T-helper 9 cell (primary cell): ENCODE measurements at regions not wholly inside any gene's neighbourhood (a gene's known extent, or its start where the extent isn't known, plus 50 kb on each side); places are given as distances from the start of the nearest gene placed in this dataset.

Experiments
- DNase-seq: peaks from one replicate; pipeline ENCODE4 v3.0.0-alpha.2; 2020

DNA sequence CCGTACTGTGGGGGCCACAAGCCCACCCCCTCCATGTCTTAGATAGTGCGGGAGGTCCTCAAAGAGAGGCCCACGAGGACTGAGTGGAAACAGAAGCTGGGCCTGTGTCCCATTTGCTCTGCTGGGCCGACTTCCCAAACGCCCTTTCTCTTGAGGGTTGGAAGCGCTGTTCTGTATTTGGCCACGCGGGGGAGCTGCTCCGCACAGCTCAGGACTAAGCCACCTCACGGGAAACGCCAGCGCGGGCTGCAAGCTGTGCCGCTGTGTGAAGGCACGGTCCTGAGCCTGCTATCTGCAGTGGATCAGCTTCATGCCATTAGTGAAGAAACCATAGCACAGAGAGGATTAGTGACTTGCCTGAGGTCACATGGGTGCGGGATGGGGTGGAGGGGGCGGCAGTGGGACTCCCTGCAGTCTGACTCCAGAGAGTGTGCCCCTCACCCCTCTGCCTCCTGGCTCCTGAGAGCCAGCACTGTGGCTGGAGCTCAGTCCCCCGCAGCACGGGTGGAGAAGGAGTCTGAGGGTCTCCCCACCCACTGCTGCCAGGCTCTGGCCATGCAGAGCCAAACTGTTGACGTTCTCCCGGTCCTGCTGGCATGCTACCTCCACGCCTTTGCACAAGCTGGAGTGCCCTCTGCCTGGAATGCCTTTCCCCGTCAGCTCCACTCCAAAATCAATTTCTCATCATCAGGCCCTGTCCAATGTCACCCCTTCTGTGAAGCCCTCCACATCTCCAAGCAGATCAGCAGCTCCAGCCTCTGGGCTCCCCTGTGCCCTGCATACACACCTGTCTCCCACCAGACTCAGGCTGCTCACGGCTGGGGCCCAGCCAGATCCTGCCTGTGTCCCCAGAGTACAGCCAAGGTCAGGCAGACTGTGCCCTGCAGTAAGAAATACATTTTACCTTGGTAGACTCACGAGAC lies 51.5 kb upstream of the LRRC32 start:
- DNase-seq, result peak; percentile 64

DNA sequence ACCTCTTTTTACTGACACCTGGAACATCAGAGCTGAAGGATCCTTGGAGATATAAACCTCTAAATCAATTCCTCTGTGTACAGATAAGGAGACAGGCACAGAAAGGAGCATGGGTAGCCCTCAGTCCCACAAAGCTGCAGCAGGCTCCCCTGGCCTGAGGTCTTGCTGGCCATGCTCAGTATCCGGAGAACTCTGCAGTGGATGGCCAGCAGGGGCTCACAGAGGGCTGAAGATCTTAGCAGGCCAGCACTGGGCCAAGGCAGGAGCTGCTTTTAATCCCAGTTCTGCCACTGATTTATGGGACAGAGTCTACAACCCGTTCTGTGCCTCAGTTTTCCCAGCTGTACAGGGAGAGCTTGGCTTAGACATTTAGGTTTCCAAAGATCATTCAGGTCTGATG lies 52.6 kb upstream of the LRRC32 start:
- DNase-seq, result no peak

- no peak for DNase-seq
Measured at GRCh38 chr11:76723548-76723947, 53.0 kb upstream of the LRRC32 start.

DNA sequence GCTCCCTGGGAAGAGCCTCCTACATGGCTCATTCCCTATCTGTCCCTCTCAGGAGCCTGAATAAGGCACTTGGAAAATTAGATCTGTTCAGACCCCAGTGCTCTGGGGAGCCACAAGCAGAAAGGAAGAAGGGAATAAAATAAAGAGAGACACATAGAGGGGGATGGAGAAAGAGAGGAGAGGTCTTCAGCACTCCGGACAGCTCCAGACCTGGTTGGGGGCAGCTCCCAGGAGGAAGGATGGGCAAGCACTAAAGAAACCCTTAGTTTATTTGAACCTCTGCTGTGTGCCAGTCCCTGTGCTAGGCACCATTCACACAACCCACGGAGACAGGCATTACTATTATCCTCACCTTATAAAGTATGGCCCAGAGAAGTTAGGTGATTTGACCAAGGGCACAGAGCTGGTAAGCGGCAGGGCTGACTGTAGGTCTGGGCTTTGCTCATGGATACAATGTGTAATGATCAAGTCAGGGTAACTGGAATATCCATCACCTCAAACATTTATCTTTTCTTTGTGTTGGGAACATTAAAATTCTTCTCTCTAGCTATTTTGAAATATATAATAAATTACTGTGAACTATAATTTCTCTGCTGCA lies 53.7 kb upstream of the LRRC32 start:
- DNase-seq, result no peak

DNA sequence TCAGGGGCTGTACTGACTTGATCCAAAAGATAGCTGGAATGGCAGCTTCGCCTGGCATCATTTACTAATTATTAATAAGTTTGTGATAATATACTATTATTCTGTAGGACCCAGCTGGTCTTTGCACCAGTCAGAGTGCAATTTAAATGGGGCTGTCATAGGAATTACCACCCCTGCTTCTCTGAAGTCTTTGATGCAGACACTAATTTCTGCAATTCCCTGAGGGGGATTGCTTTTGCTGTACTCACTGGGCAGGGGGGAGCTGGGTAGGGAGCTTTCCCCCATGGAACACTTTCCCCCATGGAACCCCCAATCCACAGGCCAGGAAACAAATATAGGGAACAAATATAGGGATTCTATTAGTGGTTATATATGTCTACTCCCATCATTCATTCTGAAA lies 54.9 kb upstream of the TSKU start:
- no peak for DNase-seq

- no peak for DNase-seq
Measured at GRCh38 chr11:76728778-76729177, 54.4 kb upstream of the TSKU start.

- DNase-seq, result no peak
Measured at GRCh38 chr11:76729214-76729613, 53.9 kb upstream of the TSKU start.

DNA sequence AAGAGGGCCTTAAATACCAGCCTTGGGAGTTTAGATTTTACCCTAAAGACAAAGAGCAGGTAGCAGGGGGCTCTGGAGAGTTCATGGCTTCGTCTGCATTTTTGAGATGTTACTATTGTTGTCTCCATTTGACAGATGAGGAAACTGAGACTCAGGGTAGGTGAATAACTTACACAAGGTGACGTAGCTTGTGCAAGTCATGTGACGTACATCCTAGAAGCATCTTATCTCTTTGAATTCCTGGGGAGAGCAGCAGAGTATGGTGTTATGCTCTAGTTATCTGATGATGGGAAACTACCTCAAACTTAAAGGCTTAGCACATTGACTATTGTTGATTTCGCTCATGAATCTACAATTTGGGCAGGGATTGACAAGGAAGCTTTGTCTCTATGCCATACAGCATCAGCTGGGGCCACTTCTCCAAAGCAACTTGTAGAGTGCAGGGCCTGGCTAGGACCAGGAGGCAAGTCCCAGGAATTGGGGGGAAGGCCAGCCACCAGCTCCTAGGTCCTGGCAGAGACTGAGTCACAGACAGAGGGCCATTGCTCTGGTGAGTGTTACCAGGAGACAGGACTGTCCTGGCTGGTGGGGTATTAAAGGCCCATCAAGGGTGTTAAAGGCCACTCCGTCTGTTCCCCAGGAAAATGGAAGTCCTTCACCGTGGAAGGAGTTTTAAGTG lies 52.1 kb upstream of the TSKU start:
- no peak for DNase-seq

DNA sequence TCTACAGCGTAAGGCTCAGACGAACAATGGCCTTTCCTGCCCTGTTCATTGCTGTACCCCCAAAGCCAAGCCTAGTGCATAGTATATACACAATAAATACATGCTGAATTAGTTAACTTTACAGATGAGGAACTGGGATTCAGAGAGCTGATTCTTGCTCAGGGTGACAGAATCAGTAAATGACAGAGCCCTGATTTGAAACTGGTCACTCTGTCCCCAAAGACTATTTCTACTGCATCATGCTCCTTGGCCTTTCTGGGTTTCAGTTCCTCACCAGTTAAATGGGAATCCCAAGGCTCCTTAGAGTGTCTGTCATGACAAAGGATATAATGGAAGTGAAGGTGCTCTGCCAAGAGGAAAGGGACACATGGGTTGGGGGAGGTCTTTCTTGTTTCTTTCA lies 50.5 kb upstream of the TSKU start:
- DNase-seq, result no peak
